ENCODE measurements at regions not wholly inside any gene's neighbourhood (a gene's known extent, or its start where the extent isn't known, plus 50 kb on each side); places are given as distances from the start of the nearest gene placed in this dataset.

DNA sequence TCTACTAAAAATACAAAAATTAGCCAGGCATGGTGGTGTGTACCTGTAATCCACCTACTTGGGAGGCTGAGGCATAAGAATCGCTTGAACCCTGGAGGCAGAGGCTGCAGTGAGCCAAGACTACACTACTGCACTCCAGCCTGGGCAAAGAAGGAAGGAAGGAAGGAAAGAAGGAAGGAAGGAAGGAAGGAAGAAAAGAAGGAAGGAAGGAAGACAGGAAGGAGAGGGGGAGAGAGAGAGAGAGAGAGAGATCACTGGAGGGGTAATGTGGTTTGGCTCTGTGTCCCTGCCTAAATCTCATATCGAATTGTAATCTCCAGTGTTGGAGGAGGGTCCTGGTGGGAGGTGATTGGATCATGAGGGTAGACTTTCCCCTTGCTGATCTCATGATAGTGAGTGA is 165.5 kb downstream of the KCTD15 start:
- Histone ChIP-seq H3K4me3 (ENCODE audit: low read depth in 2 of 2, low read length in 1 of 2) (no peak overlapping the region), H3K9me3 (no peaks in the 10 kb centered on the region), H2AFZ (ENCODE audit: low read depth) (no peak overlapping the region), H3K27ac (ENCODE audit: low read depth in 2 of 2, low read length in 1 of 2) (no peak overlapping the region), H4K20me1 (ENCODE audit: insufficient read depth) (no peaks in the 10 kb centered on the region), H3K27me3 (ENCODE audit: insufficient read depth) (no peaks in the 10 kb centered on the region), H3K4me1 (ENCODE audit: control insufficient read depth in 1 of 2, insufficient read depth in 2 of 2, low read depth in 1 of 2, low read length in 1 of 2) (no peaks in the 10 kb centered on the region), H3K9me2 (no peaks in the 10 kb centered on the region), H3K9ac (no peak overlapping the region), H3F3A (replicated peaks; ENCODE audit: insufficient read depth) (no peaks in the 10 kb centered on the region), H3K4me2 (no peak overlapping the region), H3K79me2 (ENCODE audit: insufficient read depth) (no peaks in the 10 kb centered on the region), H3K36me3 (replicated peaks in 1 of 2; ENCODE audit: control insufficient read depth in 1 of 2, insufficient read depth in 2 of 2, low read length in 1 of 2) (no peaks in the 10 kb centered on the region)
- ChIA-PET CTCF (interaction anchor here (1.6 to 3.1 kb wide), 2 partner anchors 56 to 184 kb away, joined by 4 to 11 read pairs; no protein-coding TSS in a partner anchor), POLR2A (no interaction called here)
- no peak for DNase-seq
- WGBS (ENCODE audit: low lambda C conversion rate): 0% methylated on average over 2 of the region's 2 CpGs
- TF ChIP-seq POLR2AphosphoS5 (IDR thresholded peaks at IDR 0.05; ENCODE audit: low read depth, low read length) (no peak), CTCF (IDR thresholded peaks at IDR 0.05) (no peak), ELF1 (IDR thresholded peaks at IDR 0.05) (no peak), CHD2 (IDR thresholded peaks at IDR 0.05; ENCODE audit: low read length, partially characterized antibody) (no peak), MAX (IDR thresholded peaks at IDR 0.05; ENCODE audit: low read depth) (no peak), SIN3A (IDR thresholded peaks at IDR 0.05; ENCODE audit: borderline replicate concordance, low read depth, low read length) (no peak), MEF2A (IDR thresholded peaks at IDR 0.05; ENCODE audit: borderline replicate concordance, low read depth) (no peak), USF2 (IDR thresholded peaks at IDR 0.05; ENCODE audit: borderline replicate concordance, low read depth, low read length) (no peak), TEAD4 (IDR thresholded peaks at IDR 0.05; ENCODE audit: borderline replicate concordance, insufficient read depth) (no peak), EZH2phosphoT487 (IDR thresholded peaks at IDR 0.05; ENCODE audit: borderline replicate concordance, low read depth) (no peak), NFIC (IDR thresholded peaks at IDR 0.05; ENCODE audit: borderline replicate concordance) (no peak), GATA2 (CRISPR knock-in tag; IDR thresholded peaks at IDR 0.05) (no peak), YY1 (IDR thresholded peaks at IDR 0.05; ENCODE audit: low read depth) (no peak), MXI1 (IDR thresholded peaks at IDR 0.05; ENCODE audit: low read depth, low read length) (no peak)

DNA sequence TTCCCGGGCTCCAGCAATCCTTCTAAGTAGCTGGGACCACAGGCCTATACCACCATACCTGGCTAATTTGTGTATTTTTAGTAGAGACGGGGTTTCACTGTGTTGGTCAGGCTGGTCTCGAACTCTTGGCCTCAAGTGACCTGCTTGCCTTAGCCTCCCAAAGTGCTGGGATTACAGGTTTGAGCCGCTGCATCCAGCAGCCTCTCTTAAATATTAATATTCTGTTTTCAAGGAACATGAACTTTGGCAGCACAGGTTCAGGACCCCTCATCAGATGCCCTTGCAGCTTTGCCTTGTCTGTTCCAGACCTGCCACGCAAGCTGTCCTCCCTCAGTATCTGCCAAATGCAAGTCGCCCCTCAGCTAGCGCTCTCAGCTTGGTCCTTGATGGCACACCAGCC is 166.8 kb downstream of the KCTD15 start:
- Histone ChIP-seq H3K27ac (ENCODE audit: low read depth in 2 of 2, low read length in 1 of 2) (no peak overlapping the region), H3K4me3 (ENCODE audit: low read depth in 2 of 2, low read length in 1 of 2) (no peak overlapping the region), H3K4me2 (no peak overlapping the region), H4K20me1 (ENCODE audit: insufficient read depth) (no peaks in the 10 kb centered on the region), H3K9ac (no peak overlapping the region), H3K9me3 (no peaks in the 10 kb centered on the region), H3K27me3 (ENCODE audit: insufficient read depth) (no peaks in the 10 kb centered on the region), H3K79me2 (ENCODE audit: insufficient read depth) (no peaks in the 10 kb centered on the region), H2AFZ (ENCODE audit: low read depth) (no peak overlapping the region), H3K36me3 (replicated peaks in 1 of 2; ENCODE audit: control insufficient read depth in 1 of 2, insufficient read depth in 2 of 2, low read length in 1 of 2) (no peaks in the 10 kb centered on the region), H3K9me2 (no peaks in the 10 kb centered on the region), H3K4me1 (ENCODE audit: control insufficient read depth in 1 of 2, insufficient read depth in 2 of 2, low read depth in 1 of 2, low read length in 1 of 2) (no peaks in the 10 kb centered on the region), H3F3A (replicated peaks; ENCODE audit: insufficient read depth) (no peaks in the 10 kb centered on the region)
- ChIA-PET POLR2A (no interaction called here), CTCF (interaction anchor here (1.0 to 3.1 kb wide), 4 partner anchors 57 to 191 kb away, joined by 3 to 11 read pairs (median 4); no protein-coding TSS in a partner anchor)
- 26% methylated on average over 7 of the region's 7 CpGs for WGBS (ENCODE audit: low lambda C conversion rate)
- DNase-seq: no peak
- no peak for TF ChIP-seq MEF2A (IDR thresholded peaks at IDR 0.05; ENCODE audit: borderline replicate concordance, low read depth)
- no peak for TF ChIP-seq CTCF (IDR thresholded peaks at IDR 0.05)
- no peak for TF ChIP-seq TCF12 (IDR thresholded peaks at IDR 0.05)
- no peak for TF ChIP-seq SMC3 (IDR thresholded peaks at IDR 0.05; ENCODE audit: low read depth, low read length)

Data from SK-N-SH (cell line).